LoVo (cell line): ENCODE measurements at regions not wholly inside any gene's neighbourhood (a gene's known extent, or its start where the extent isn't known, plus 50 kb on each side); places are given as distances from the start of the nearest gene placed in this dataset.
A peak's percentile ranks its signal among the peaks of the same experiment; 100 is the strongest.

Experiments used
- DNase-seq: peaks from one replicate; pipeline ENCODE4 v3.0.0-alpha.2; 2016; ENCODE audit warnings: low spot score

GRCh38 chr14:53516261-53516774, 363.2 kb upstream of the DDHD1 start:
- no peak for DNase-seq

- DNase-seq = no peak
These were observed 362.2 kb upstream of the DDHD1 start for GRCh38 chr14:53515276-53515675.

GRCh38 chr14:53514197-53514596, 361.1 kb upstream of the DDHD1 start:
- DNase-seq = no peak

- no peak for DNase-seq
These were observed 357.3 kb upstream of the DDHD1 start for GRCh38 chr14:53510281-53510912.

GRCh38 chr14:53509276-53510244, 356.4 kb upstream of the DDHD1 start:
- DNase-seq = no peak

- DNase-seq = no peak
These were observed 348.5 kb upstream of the DDHD1 start for GRCh38 chr14:53501361-53502211.

- DNase-seq = no peak
These were observed 347.1 kb upstream of the DDHD1 start for GRCh38 chr14:53500191-53500590.

- no peak for DNase-seq
These were observed 343.5 kb upstream of the DDHD1 start for GRCh38 chr14:53496668-53497067.

- DNase-seq = no peak
These were observed 342.8 kb upstream of the DDHD1 start for GRCh38 chr14:53495846-53496343.

- DNase-seq = no peak
These were observed 341.5 kb upstream of the DDHD1 start for GRCh38 chr14:53494587-53494986.

GRCh38 chr14:53493860-53494259, 340.7 kb upstream of the DDHD1 start:
- DNase-seq = no peak

- no peak for DNase-seq
These were observed 340.2 kb upstream of the DDHD1 start for GRCh38 chr14:53493320-53493719.

- DNase-seq = no peak
These were observed 338.8 kb upstream of the DDHD1 start for GRCh38 chr14:53491884-53492277.

- DNase-seq = peak; percentile 12
These were observed 338.2 kb upstream of the DDHD1 start for GRCh38 chr14:53491256-53491883.

- DNase-seq = no peak
These were observed 325.1 kb upstream of the DDHD1 start for GRCh38 chr14:53478174-53478573.

- DNase-seq = no peak
These were observed 320.4 kb upstream of the DDHD1 start for GRCh38 chr14:53473480-53473879.

- DNase-seq = no peak
These were observed 319.2 kb upstream of the DDHD1 start for GRCh38 chr14:53472306-53472705.

GRCh38 chr14:53470351-53471043, 317.4 kb upstream of the DDHD1 start:
- no peak for DNase-seq

GRCh38 chr14:53468876-53469275, 315.8 kb upstream of the DDHD1 start:
- no peak for DNase-seq

- no peak for DNase-seq
These were observed 311.3 kb upstream of the DDHD1 start for GRCh38 chr14:53464376-53464775.
